Epidermal melanocyte (primary cell): ENCODE measurements at regions not wholly inside any gene's neighbourhood (a gene's known extent, or its start where the extent isn't known, plus 50 kb on each side); places are given as distances from the start of the nearest gene placed in this dataset.

Source experiments
- DNase-seq: peaks from one replicate; pipeline ENCODE4 v3.0.0; 2011; ENCODE audit warnings: low spot score; ENCODE audit not compliant: insufficient read length

DNA sequence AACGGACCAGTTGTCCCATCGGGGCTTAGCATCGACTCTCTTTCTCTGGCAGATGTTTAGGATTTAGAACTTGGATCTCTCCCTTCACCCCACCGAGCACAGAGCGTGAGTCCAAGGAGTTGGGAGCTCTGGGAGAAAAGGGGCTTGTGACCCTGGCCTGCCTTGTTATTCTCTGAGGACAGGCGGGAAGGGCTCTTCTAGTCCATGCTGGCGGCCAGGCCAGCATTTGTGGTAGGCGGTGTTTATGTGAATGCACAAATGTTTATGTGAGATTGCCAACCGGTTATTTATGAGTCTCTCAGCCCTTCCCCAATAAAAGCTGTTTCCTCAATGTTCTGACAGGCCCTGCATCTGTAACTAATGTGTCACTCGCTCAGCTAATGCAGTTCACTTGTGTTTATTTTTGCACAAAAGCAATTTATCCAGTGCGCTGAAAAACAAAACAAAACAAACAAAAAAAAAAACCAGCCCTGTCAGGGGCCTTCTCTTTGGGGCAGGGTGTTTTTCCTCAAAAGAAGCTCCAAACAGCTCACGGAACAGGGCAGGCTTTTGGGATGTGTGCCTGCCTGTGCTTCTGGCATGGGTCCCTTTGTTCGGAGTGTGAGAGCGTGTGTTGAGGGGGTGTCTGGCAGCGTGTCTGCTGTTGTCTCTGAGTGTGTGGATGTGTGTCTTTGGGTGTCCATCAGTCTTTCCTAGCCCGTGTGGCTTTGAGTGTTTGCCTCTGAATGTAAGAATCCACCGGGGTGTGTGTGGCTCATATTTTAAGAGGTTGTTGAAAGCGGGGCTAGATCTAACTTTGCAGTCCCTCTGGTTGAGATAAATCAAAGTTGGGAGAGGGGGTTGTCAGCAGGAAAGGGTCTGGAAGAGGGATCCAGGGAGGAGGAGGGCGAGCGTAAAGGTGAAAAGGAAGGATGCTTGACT, 52.8 kb upstream of the HAAO start:
- DNase-seq = peak; percentile 45

DNA sequence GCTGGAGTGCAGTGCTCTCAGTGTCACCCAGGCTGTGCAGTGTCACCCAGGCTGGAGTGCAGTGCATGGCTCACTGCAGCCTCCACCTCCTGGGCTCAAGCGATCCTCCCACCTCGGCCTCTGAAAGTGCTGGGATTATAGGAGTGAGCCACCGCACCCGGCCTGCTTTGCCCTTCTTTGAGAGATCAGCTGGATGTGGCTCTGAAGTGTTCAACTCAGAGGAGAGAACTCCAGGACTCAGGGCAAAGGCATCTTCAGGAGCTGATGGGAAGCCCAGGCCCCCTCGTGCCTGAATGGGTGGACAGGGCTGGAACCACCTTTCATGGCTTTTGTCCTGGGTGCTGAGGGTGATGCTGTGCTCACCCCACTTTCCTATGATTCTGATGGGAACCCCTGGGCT, 52.0 kb upstream of the HAAO start:
- DNase-seq = no peak

DNA sequence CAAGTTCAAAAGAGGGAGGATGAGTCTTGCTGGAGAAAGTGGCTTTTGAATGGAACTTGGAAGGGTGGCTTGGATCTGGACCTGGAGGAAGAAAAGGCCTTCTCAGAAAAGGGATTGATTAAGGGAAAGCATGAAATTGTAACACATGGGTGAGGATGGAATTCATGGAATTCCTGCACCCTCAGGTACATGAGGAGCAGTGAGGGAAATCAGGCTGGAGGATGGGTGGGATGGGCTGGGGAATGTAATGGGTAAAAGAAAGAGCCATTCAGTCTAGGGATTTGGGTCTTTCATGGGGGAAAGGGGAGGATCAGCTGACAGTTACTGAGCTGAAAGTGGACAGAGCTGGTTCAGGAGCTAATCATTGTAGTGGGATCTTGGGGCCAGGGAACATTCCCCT, 51.2 kb upstream of the HAAO start:
- DNase-seq = no peak

DNA sequence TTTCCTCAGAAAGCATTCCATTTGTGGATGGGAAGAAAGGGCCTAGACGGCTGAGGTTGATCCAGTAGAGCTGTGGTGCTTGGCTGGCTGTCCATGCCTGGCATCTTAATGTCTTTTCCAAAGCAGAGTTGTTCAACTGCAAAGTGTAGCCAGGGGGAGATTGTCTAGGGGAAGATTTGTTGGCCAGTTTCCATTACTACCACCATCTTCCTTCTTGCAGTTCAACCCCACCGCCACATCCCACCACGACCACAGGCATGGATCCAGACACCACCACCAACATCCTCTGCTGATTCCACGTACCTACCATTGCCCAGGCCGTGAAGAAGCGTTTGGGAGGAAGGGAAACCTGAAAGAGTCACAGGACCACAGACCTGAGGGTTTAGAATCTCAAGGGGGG, 50.7 kb upstream of the HAAO start:
- no peak for DNase-seq

DNA sequence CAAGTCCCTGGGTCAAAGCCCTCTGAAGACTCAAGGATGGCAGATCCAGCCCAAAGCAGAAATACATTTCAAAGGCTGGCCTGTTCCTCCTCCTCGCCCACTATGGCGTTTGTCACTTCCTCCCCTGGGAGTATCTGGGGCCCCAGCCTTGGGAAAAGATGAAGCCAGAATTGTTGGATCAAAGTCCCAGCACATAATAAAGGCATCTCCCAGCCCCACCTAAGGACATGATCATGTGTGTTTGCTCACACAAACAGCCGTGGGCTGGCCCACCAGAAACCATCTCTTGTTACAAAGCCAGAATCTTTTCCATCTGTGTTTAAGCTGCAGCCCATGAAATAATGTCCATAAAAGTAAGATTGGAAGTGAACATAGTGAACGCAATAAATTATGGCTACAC, 50.1 kb upstream of the HAAO start:
- no peak for DNase-seq
